GM04504 (cell line): ENCODE measurements at regions not wholly inside any gene's neighbourhood (a gene's known extent, or its start where the extent isn't known, plus 50 kb on each side); places are given as distances from the start of the nearest gene placed in this dataset.
"Not testable (repeated sequence)": the region's sequence is repeated elsewhere in the genome, so short reads cannot be mapped to it uniquely, and the experiment has no call there.

Source experiments
- DNase-seq: peaks from one replicate; pipeline ENCODE4 v3.0.0-alpha.2; 2012; ENCODE audit warnings: low read depth

GRCh38 chr7:27412164-27412563 is 169.6 kb downstream of the EVX1 start:
- DNase-seq: no peak

GRCh38 chr7:27418541-27418940 is 175.9 kb downstream of the EVX1 start:
- no peak for DNase-seq

- no peak for DNase-seq
Measured at GRCh38 chr7:27419581-27420177, 177.1 kb downstream of the EVX1 start.

GRCh38 chr7:27420702-27421101 is 178.1 kb downstream of the EVX1 start:
- no peak for DNase-seq

- no peak for DNase-seq
Measured at GRCh38 chr7:27423290-27423689, 180.7 kb downstream of the EVX1 start.

GRCh38 chr7:27423821-27424220 is 181.2 kb downstream of the EVX1 start:
- no peak for DNase-seq

- no peak for DNase-seq
Measured at GRCh38 chr7:27424231-27424630, 181.6 kb downstream of the EVX1 start.

- no peak for DNase-seq
Measured at GRCh38 chr7:27424749-27425148, 182.1 kb downstream of the EVX1 start.

GRCh38 chr7:27427416-27427815 is 184.8 kb downstream of the EVX1 start:
- DNase-seq: no peak

- no peak for DNase-seq
Measured at GRCh38 chr7:27430105-27430504, 187.5 kb downstream of the EVX1 start.

GRCh38 chr7:27431465-27431864 is 188.9 kb downstream of the EVX1 start:
- no peak for DNase-seq

- DNase-seq: no peak
Measured at GRCh38 chr7:27433581-27433980, 191.0 kb downstream of the EVX1 start.

GRCh38 chr7:27434756-27435400 is 192.3 kb downstream of the EVX1 start:
- DNase-seq: no peak

- no peak for DNase-seq
Measured at GRCh38 chr7:27435461-27435860, 192.9 kb downstream of the EVX1 start.

GRCh38 chr7:27438881-27439589 is 196.4 kb downstream of the EVX1 start:
- no peak for DNase-seq

GRCh38 chr7:27442455-27442854 is 199.9 kb downstream of the EVX1 start:
- peak; percentile 28 for DNase-seq

- not testable (repeated sequence) for DNase-seq
Measured at GRCh38 chr7:27449046-27449445, 206.4 kb downstream of the EVX1 start.

GRCh38 chr7:27453702-27454405 is 208.8 kb downstream of the HIBADH start:
- no peak for DNase-seq

GRCh38 chr7:27457120-27457519 is 205.6 kb downstream of the HIBADH start:
- not testable (repeated sequence) for DNase-seq

- DNase-seq: not testable (repeated sequence)
Measured at GRCh38 chr7:27457603-27458565, 204.8 kb downstream of the HIBADH start.

GRCh38 chr7:27459021-27459730 is 203.5 kb downstream of the HIBADH start:
- peak; percentile 41 for DNase-seq
